HEK293T (cell line): ENCODE measurements at regions not wholly inside any gene's neighbourhood (a gene's known extent, or its start where the extent isn't known, plus 50 kb on each side); places are given as distances from the start of the nearest gene placed in this dataset.

Experiments used
- CTCF ChIA-PET: fragments of 350-600 bp; formaldehyde crosslinking; extraction: SDS; loops from one replicate; lab custom pipeline; 2021; ENCODE audit warnings: antibody characterized with exemption, inconsistent platforms; lab: Yijun Ruan, JAX
- POLR2A ChIA-PET: fragments of 350-600 bp; formaldehyde crosslinking; extraction: SDS; loops from one replicate; lab custom pipeline; 2020; ENCODE audit warnings: antibody characterized with exemption, inconsistent platforms; lab: Yijun Ruan, JAX
- DNase-seq: peaks from one replicate; pipeline ENCODE4 v3.0.0; 2012; ENCODE audit warnings: mixed read lengths; ENCODE audit errors: extremely low spot score
- ARNT ChIP-seq: fragments of 450-650 bp; IDR thresholded peaks from 2 replicates; pipeline ENCODE4 v1.6.1; 2017; ENCODE audit warnings: mild to moderate bottlenecking
- BHLHE40 ChIP-seq: fragments of 450-650 bp; IDR thresholded peaks from 2 replicates; pipeline ENCODE4 v1.6.1; 2016; ENCODE audit warnings: mild to moderate bottlenecking, moderate library complexity, borderline replicate concordance
- CTBP1 ChIP-seq: fragments of 450-650 bp; IDR thresholded peaks from 2 replicates; pipeline ENCODE4 v1.6.1; 2016; ENCODE audit warnings: borderline replicate concordance
- ELF4 ChIP-seq: fragments of 450-650 bp; IDR thresholded peaks from 2 replicates; pipeline ENCODE4 v1.6.1; 2017; ENCODE audit warnings: antibody characterized with exemption
- FOXA1 ChIP-seq: fragments of 450-650 bp; IDR thresholded peaks from 2 replicates; pipeline ENCODE4 v1.6.1; 2016; ENCODE audit warnings: mild to moderate bottlenecking
- FOXK2 ChIP-seq: fragments of 450-650 bp; IDR thresholded peaks from 2 replicates; pipeline ENCODE4 v1.6.1; 2016; ENCODE audit warnings: mild to moderate bottlenecking
- FOXM1 ChIP-seq: fragments of 450-650 bp; IDR thresholded peaks from 2 replicates; pipeline ENCODE4 v1.6.1; 2017; ENCODE audit warnings: mild to moderate bottlenecking, borderline replicate concordance
- HDGF ChIP-seq: fragments of 450-650 bp; IDR thresholded peaks from 2 replicates; pipeline ENCODE4 v1.6.1; 2017; ENCODE audit warnings: antibody characterized with exemption, borderline replicate concordance
- L3MBTL2 ChIP-seq: fragments of 450-650 bp; conservative IDR thresholded peaks from 2 replicates; pipeline ENCODE4 v1.6.1; 2016; ENCODE audit warnings: mild to moderate bottlenecking
- LEF1 ChIP-seq: fragments of 450-650 bp; IDR thresholded peaks from 2 replicates; pipeline ENCODE4 v1.6.1; 2017; ENCODE audit warnings: mild to moderate bottlenecking, borderline replicate concordance
- NFRKB ChIP-seq: fragments of 450-650 bp; IDR thresholded peaks from 2 replicates; pipeline ENCODE4 v1.6.1; 2016; ENCODE audit warnings: mild to moderate bottlenecking, moderate library complexity
- SP1 ChIP-seq: fragments of 450-650 bp; IDR thresholded peaks from 2 replicates; pipeline ENCODE4 v1.6.1; 2017
- SUZ12 ChIP-seq: fragments of 450-650 bp; IDR thresholded peaks from 2 replicates; pipeline ENCODE4 v1.6.1; 2016; ENCODE audit warnings: mild to moderate bottlenecking
- TARDBP ChIP-seq: fragments of 450-650 bp; IDR thresholded peaks from 2 replicates; pipeline ENCODE4 v1.6.1; 2016
- ZNF384 ChIP-seq: fragments of 450-650 bp; IDR thresholded peaks from 2 replicates; pipeline ENCODE4 v1.6.1; 2016
- TF ChIP-seq, protein P1 (sequence below): fragments of 450-650 bp; IDR thresholded peaks from 2 replicates; pipeline ENCODE4 v1.6.1; 2016

DNA sequence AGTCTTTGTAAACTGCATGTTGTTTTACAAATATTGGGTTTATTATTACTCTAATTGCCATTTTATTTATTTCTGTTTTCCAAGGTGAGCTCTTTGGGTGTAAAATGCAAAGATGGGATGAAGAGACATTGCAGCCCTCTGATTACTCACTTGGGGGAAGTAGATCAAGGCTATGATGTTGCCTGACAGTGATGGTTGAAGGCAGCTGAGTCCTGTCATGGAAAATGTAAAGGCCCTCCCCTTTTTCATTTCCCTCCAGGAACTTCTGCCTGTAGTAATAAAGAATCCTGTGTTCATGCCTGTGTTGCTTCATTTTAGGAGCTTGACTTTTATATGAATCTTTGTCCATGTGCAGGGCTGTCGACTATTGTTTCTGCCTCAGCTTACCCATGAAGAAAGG is 605.4 kb upstream of the CLINT1 start:
- CTCF ChIA-PET: interaction anchor here (0.5 kb wide), 1 partner anchor 674 kb away, joined by 3 read pairs; no protein-coding TSS in a partner anchor
- POLR2A ChIA-PET: no interaction called here
- DNase-seq: no peak
- no peak for TF ChIP-seq TARDBP
- no peak for TF ChIP-seq NFRKB
- no peak for TF ChIP-seq ARNT
- TF ChIP-seq BHLHE40: no peak
- TF ChIP-seq FOXM1: no peak
- no peak for TF ChIP-seq L3MBTL2
- TF ChIP-seq CTBP1: no peak
- TF ChIP-seq ELF4: no peak
- TF ChIP-seq FOXA1: no peak
- no peak for TF ChIP-seq SP1

DNA sequence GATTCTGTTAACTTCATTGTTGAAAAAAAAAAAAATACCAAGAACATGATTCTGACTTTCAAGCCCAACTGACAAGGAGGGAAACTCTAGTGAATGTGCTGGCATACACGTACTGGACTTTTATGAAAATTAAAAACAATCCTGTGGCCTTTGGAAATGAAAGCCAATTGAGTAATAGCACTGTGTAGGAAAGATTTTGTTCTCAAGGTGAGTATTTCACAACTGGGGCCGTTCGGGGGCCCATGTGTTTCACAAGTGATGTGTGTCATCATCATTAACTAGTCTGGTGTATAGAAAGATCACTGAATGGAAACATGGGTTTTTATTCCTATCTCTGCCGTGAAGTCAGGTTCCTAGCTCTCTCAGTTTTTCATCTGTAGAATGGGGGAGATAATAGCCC is 605.0 kb upstream of the CLINT1 start:
- TF ChIP-seq, protein P1, sequence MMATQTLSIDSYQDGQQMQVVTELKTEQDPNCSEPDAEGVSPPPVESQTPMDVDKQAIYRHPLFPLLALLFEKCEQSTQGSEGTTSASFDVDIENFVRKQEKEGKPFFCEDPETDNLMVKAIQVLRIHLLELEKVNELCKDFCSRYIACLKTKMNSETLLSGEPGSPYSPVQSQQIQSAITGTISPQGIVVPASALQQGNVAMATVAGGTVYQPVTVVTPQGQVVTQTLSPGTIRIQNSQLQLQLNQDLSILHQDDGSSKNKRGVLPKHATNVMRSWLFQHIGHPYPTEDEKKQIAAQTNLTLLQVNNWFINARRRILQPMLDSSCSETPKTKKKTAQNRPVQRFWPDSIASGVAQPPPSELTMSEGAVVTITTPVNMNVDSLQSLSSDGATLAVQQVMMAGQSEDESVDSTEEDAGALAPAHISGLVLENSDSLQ: no peak
- TF ChIP-seq SUZ12 (no peak), CTBP1 (no peak), LEF1 (no peak), FOXA1 (no peak), NFRKB (no peak), TARDBP (no peak), SP1 (no peak), FOXM1 (no peak), BHLHE40 (no peak), ZNF384 (no peak), HDGF (no peak), L3MBTL2 (no peak)
- ChIA-PET POLR2A (no interaction called here), CTCF (no interaction called here)
- DNase-seq: no peak

DNA sequence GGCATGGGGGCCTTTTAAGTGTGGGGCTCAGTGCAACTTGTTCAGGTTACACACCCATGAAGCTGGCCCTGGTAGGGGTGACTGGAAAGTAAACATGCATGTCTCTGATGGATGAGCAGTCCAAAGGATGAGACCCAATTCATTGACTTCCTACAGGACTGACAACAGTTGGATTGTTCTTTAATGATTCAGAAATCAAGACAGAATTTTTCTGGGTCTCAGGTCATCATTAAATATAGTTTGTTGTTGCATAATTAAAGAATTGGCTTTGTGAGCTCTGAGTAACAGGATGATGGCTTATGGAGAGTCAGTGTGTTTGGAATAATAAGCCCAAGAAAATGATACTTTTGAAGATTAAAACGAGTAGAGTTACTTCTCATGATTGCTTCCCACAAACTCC is 604.2 kb upstream of the CLINT1 start:
- CTCF ChIA-PET: no interaction called here
- no peak for DNase-seq
- TF ChIP-seq LEF1: no peak
- TF ChIP-seq, protein P1: no peak
- POLR2A ChIA-PET: no interaction called here

DNA sequence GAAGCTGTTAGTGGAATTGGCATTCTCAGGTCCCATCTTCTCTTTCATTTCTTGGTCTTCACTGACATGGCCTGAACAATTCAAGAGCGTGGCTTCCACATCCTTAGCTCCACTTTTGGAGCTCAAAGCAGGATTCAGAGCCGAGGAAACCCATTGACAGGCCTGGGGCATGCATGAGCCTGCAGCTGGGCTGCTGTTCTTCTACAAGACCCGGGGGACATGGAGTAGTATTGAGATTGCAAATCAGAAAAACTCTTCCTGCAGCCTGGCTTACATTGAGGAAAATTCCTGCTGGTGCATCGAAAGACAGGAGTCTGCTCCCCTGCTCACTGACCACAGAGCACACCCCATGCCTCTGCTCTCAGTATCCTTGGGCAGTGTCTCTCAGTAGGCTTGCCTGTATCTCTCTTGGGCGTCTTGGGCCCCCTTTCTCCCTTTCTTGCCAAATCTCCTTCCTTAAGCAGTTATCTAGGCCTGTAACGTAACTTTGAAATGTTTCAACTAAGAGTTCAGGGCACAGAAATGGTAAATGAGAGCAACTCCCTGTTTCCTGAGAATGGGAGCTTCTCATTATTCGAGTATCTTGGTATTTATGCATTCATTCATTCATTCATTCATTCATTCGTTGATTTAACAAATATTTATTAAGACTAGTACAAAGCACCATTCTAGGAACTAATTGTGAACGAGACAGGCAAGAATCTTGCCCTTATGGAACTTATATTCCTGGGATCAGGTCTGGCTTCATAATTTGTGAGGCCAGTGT is 603.6 kb upstream of the CLINT1 start:
- no peak for DNase-seq
- POLR2A ChIA-PET: no interaction called here
- TF ChIP-seq ELF4: no peak
- no peak for TF ChIP-seq CTBP1
- TF ChIP-seq BHLHE40: no peak
- no peak for TF ChIP-seq ZNF384
- no peak for TF ChIP-seq FOXA1
- no peak for TF ChIP-seq FOXM1
- no peak for TF ChIP-seq FOXK2
- TF ChIP-seq SUZ12: no peak
- TF ChIP-seq TARDBP: no peak
- TF ChIP-seq LEF1: no peak
- CTCF ChIA-PET: no interaction called here

DNA sequence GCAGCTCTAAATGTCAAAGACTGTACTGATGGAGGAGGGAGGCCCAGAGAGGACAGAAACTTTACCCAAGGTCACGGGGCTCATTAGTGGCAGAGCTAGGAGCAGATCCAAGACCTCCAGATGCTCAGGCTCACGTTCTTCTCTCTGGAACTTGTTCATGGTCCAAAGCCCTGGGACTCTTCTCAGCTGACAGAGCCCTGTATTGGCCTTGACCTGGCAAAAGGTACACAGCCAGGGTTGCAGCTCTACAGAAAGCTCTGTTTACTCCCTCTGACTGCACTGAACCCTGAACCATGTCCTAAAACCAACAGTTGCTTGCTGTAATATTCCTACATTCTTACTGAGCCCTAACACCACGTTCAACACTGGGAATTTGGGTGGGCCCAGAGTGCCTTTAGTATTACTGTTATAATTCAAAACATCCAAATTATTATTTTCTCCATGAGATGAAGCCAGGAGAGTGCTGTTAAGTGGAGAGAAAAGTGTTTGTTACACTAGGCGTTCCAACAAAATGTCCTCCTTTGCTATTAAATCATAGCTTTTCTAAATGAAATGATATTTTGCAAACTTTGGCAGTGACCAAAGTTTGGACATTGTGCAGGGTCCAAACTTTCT is 602.4 kb upstream of the CLINT1 start:
- CTCF ChIA-PET: no interaction called here
- no peak for DNase-seq
- POLR2A ChIA-PET: no interaction called here
- TF ChIP-seq FOXA1 (no peak), TARDBP (no peak), ZNF384 (no peak), FOXM1 (no peak), CTBP1 (no peak), LEF1 (no peak), FOXK2 (no peak), ARNT (no peak), HDGF (no peak), NFRKB (no peak), ELF4 (no peak), BHLHE40 (no peak), SUZ12 (no peak), SP1 (no peak), L3MBTL2 (no peak)
- TF ChIP-seq, protein P1: no peak

DNA sequence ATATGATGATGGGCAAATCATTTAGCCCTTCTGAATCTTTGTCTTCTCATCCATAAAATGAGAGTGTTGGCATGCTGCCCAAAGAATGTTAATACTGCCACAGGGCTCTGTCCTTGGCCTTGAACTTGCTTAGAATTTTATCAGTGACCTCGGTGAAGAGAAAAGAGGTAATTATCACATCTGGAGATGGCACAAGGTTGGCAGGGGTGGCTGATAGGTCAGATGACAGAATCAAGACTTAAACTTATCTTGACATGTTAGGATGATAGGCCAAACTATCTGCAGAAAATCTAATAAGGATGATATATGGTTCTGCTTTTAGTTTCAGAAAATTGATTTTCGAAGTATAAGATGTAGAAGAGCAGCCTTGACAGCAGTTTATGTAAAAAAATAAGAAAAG is 599.1 kb upstream of the CLINT1 start:
- no peak for DNase-seq
- POLR2A ChIA-PET: no interaction called here
- CTCF ChIA-PET: no interaction called here
- TF ChIP-seq, protein P1: no peak
- no peak for TF ChIP-seq LEF1
